Ovary (tissue), 3 donors: ENCODE measurements at regions not wholly inside any gene's neighbourhood (a gene's known extent, or its start where the extent isn't known, plus 50 kb on each side); places are given as distances from the start of the nearest gene placed in this dataset.

Experiments
- CTCF ChIP-seq, 3 donors: fragments of 450-650 bp in 2 of 3; fragments of 200-600 bp in 1 of 3; IDR thresholded peaks; one replicate each; pipeline versions ENCODE4 v1.5.1 to v1.8.0; 2016 to 2022; ENCODE audit warnings: antibody characterized with exemption in 3 of 3, mild to moderate bottlenecking in 1 of 3
- EP300 ChIP-seq: sonication (generic); formaldehyde crosslinking; IDR thresholded peaks from one replicate; pipeline ENCODE4 v1.6.1; 2017; ENCODE audit warnings: antibody characterized with exemption
- POLR2A ChIP-seq: fragments of 450-650 bp; IDR thresholded peaks from one replicate; pipeline ENCODE4 v1.6.1; 2017; ENCODE audit warnings: antibody characterized with exemption, mild to moderate bottlenecking, moderate library complexity
- donor health status: DM: no; HTN: no; CAD: no.

- no peak for TF ChIP-seq CTCF (IDR thresholded peaks at IDR 0.05)
- TF ChIP-seq POLR2A: no peak
- no peak for TF ChIP-seq EP300
These were observed 408.6 kb upstream of the PDZRN3 start for GRCh38 chr3:74033381-74033780.
